ENCODE measurements at regions not wholly inside any gene's neighbourhood (a gene's known extent, or its start where the extent isn't known, plus 50 kb on each side); places are given as distances from the start of the nearest gene placed in this dataset.

DNA sequence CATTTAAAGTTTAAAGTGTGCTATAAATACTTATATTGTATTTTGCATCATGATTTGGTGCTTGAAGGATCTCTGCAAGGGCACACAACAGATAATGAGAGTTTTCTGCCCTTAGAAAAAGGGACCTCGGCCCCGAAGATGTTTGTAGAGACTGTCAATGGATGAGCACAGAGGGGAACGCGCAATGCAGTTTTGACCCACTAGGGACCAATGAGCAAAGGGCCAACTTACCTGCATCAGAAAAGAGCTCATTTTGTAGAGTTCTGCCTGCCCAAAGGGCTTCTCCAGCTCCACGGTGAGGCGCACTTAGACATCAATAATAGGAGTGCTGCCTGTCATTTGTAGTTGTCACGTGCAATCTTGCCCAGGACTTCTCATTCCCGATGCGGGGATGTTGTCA is 91.1 kb downstream of the BUB3 start:
- no peak overlapping the region for H3K27ac ChIP-seq (ENCODE audit: insufficient read length, low read depth, low read length)
- Mint-ChIP-seq H3K27me3 (ENCODE audit: low read depth) (no peaks in the 10 kb centered on the region), H3K4me1 (peaks cover 5% of the 10 kb centered on the region in 2 experiments), H3K4me3 (no peak overlapping the region), H3K36me3 (ENCODE audit: insufficient read depth in 1 of 3, low read depth in 3 of 3) (no peaks in the 10 kb centered on the region; a peak in 1 of 7 replicates), H3K9me3 (no peaks in the 10 kb centered on the region), H3K27ac (no peak overlapping the region)
- no peak overlapping the region for H3K56ac ChIP-seq (ENCODE audit: insufficient read length, low read depth, low read length)
- H2AK5ac ChIP-seq (ENCODE audit: insufficient read length, low read length): no peak overlapping the region
- no peak overlapping the region for H2BK15ac ChIP-seq (ENCODE audit: low read depth, low read length)
- H3K79me2 ChIP-seq (ENCODE audit: insufficient read depth, low read length): no peaks in the 10 kb centered on the region
- H4K8ac ChIP-seq (replicated peaks; ENCODE audit: insufficient read length, low read depth, low read length): no peak overlapping the region
- H3K14ac ChIP-seq (ENCODE audit: insufficient read depth, low read length): no peak overlapping the region
- peaks cover 3% of the 10 kb centered on the region; the same call in 1 of the 2 replicates for H3K4me1 ChIP-seq (ENCODE audit: insufficient read depth, low read length)
- H4K20me1 ChIP-seq (ENCODE audit: control insufficient read depth, insufficient read depth, insufficient read length): no peaks in the 10 kb centered on the region
- no peak overlapping the region for H4K5ac ChIP-seq (ENCODE audit: insufficient read length, low read depth, low read length)
- H3K27me3 ChIP-seq (ENCODE audit: insufficient read depth, low read length): no peaks in the 10 kb centered on the region
- no peak overlapping the region for H3K4me2 ChIP-seq (ENCODE audit: insufficient read depth, insufficient read length, low read length)
- no peak overlapping the region for H3K18ac ChIP-seq (ENCODE audit: insufficient read length, low read depth, low read length)
- WGBS (ENCODE audit: extremely low coverage, insufficient read length, low lambda C conversion rate): no CpG with 5 or more reads among the region's 9 CpGs
- no peak overlapping the region for H2BK120ac ChIP-seq (ENCODE audit: low read depth, low read length, poor library complexity, severe bottlenecking)
- TF ChIP-seq, protein P1, sequence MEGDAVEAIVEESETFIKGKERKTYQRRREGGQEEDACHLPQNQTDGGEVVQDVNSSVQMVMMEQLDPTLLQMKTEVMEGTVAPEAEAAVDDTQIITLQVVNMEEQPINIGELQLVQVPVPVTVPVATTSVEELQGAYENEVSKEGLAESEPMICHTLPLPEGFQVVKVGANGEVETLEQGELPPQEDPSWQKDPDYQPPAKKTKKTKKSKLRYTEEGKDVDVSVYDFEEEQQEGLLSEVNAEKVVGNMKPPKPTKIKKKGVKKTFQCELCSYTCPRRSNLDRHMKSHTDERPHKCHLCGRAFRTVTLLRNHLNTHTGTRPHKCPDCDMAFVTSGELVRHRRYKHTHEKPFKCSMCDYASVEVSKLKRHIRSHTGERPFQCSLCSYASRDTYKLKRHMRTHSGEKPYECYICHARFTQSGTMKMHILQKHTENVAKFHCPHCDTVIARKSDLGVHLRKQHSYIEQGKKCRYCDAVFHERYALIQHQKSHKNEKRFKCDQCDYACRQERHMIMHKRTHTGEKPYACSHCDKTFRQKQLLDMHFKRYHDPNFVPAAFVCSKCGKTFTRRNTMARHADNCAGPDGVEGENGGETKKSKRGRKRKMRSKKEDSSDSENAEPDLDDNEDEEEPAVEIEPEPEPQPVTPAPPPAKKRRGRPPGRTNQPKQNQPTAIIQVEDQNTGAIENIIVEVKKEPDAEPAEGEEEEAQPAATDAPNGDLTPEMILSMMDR (conservative IDR thresholded peaks at IDR 0.05): peak; percentile 50
- H2BK20ac ChIP-seq (ENCODE audit: low read depth, low read length, poor library complexity, severe bottlenecking): no peak overlapping the region
- no peak overlapping the region for H2BK12ac ChIP-seq (ENCODE audit: insufficient read length, low read depth, low read length)
- no peaks in the 10 kb centered on the region for H3K79me1 ChIP-seq (ENCODE audit: insufficient read depth, low read depth, low read length, poor library complexity, severe bottlenecking)
- no peak overlapping the region for H3K9ac ChIP-seq (ENCODE audit: extremely low read depth, insufficient read length, low read length)
- no peak overlapping the region for H4K91ac ChIP-seq (ENCODE audit: insufficient read length, low read depth, low read length)
- no peak overlapping the region for H3K23ac ChIP-seq (ENCODE audit: insufficient read length, low read depth, low read length)
- no peaks in the 10 kb centered on the region for H3K9me3 ChIP-seq (ENCODE audit: control insufficient read depth, low read depth, low read length)
- H2AFZ ChIP-seq (ENCODE audit: low read length): no peak overlapping the region
- no peak for DNase-seq
- H2BK5ac ChIP-seq (ENCODE audit: insufficient read length, low read length): no peak overlapping the region
- no peaks in the 10 kb centered on the region for H3K23me2 ChIP-seq (ENCODE audit: insufficient read length, low read depth, low read length, poor library complexity, severe bottlenecking)
- H3K4ac ChIP-seq (ENCODE audit: low read depth, low read length): no peak overlapping the region
- H3T11ph ChIP-seq (ENCODE audit: low read length): no peak overlapping the region

Data from H9 (cell line).